GM18505 (cell line): ENCODE measurements at regions not wholly inside any gene's neighbourhood (a gene's known extent, or its start where the extent isn't known, plus 50 kb on each side); places are given as distances from the start of the nearest gene placed in this dataset.
"Not testable (repeated sequence)": the region's sequence is repeated elsewhere in the genome, so short reads cannot be mapped to it uniquely, and the experiment has no call there.

Experiments
- ATAC-seq: cut with Tn5 transposase; IDR thresholded peaks from one replicate; pipeline ENCODE4 v1.9.1; 2021; ENCODE audit not compliant: unreplicated experiment
- POLR2A ChIP-seq: IDR thresholded peaks from 4 replicates; pipeline ENCODE4 v1.6.1; 2011; ENCODE audit warnings: borderline replicate concordance; ENCODE audit not compliant: insufficient read depth, insufficient read length; ENCODE audit errors: extremely low read depth

- no peak for TF ChIP-seq POLR2A
- no peak for ATAC-seq
Measured at GRCh38 chr2:175726223-175726622, 275.8 kb downstream of the LNPK start.

- no peak for ATAC-seq
- no peak for TF ChIP-seq POLR2A
Measured at GRCh38 chr2:175709248-175709647, 292.8 kb downstream of the LNPK start.

GRCh38 chr2:175707322-175707721 is 294.7 kb downstream of the LNPK start:
- no peak for ATAC-seq
- no peak for TF ChIP-seq POLR2A

- not testable (repeated sequence) for ATAC-seq
Measured at GRCh38 chr2:175704568-175704967, 297.5 kb downstream of the LNPK start.

- TF ChIP-seq POLR2A: no peak
Measured at GRCh38 chr2:175698061-175698460, 304.0 kb downstream of the LNPK start.

GRCh38 chr2:175690113-175690837 is 311.8 kb downstream of the LNPK start:
- TF ChIP-seq POLR2A: no peak
- ATAC-seq: no peak

More at GRCh38 chr2:175698061-175698460, 304.0 kb downstream of the LNPK start:
- ATAC-seq: no peak

GRCh38 chr2:175688243-175688642 is 313.8 kb downstream of the LNPK start:
- no peak for TF ChIP-seq POLR2A
- ATAC-seq: no peak

- no peak for ATAC-seq
- TF ChIP-seq POLR2A: no peak
Measured at GRCh38 chr2:175687465-175687864, 314.6 kb downstream of the LNPK start.

- no peak for TF ChIP-seq POLR2A
- ATAC-seq: no peak
Measured at GRCh38 chr2:175686002-175686401, 316.1 kb downstream of the LNPK start.

GRCh38 chr2:175684466-175684865 is 317.6 kb downstream of the LNPK start:
- no peak for ATAC-seq
- no peak for TF ChIP-seq POLR2A

- no peak for TF ChIP-seq POLR2A
- ATAC-seq: no peak
Measured at GRCh38 chr2:175679728-175680127, 322.3 kb downstream of the LNPK start.

- no peak for TF ChIP-seq POLR2A
- ATAC-seq: no peak
Measured at GRCh38 chr2:175679231-175679630, 322.8 kb downstream of the LNPK start.

GRCh38 chr2:175677880-175678279 is 324.2 kb downstream of the LNPK start:
- ATAC-seq: no peak
- TF ChIP-seq POLR2A: no peak

- TF ChIP-seq POLR2A: no peak
- no peak for ATAC-seq
Measured at GRCh38 chr2:175676813-175677212, 325.3 kb downstream of the LNPK start.

GRCh38 chr2:175668804-175669203 is 333.3 kb downstream of the LNPK start:
- ATAC-seq: not testable (repeated sequence)
